ENCODE measurements at regions not wholly inside any gene's neighbourhood (a gene's known extent, or its start where the extent isn't known, plus 50 kb on each side); places are given as distances from the start of the nearest gene placed in this dataset.

- H3K4me2 ChIP-seq = no peak overlapping the region
- H3K79me2 ChIP-seq (ENCODE audit: insufficient read depth) = no peaks in the 10 kb centered on the region
- WGBS (ENCODE audit: low lambda C conversion rate) = 80% methylated on average over 7 of the region's 7 CpGs
- no peak overlapping the region for H2AFZ ChIP-seq (ENCODE audit: low read depth)
- H3K27ac ChIP-seq (ENCODE audit: low read depth in 2 of 2, low read length in 1 of 2) = no peak overlapping the region
- H3K27me3 ChIP-seq (ENCODE audit: insufficient read depth) = no peaks in the 10 kb centered on the region
- H3F3A ChIP-seq (replicated peaks; ENCODE audit: insufficient read depth) = no peaks in the 10 kb centered on the region
- TF ChIP-seq TEAD4 (IDR thresholded peaks at IDR 0.05; ENCODE audit: borderline replicate concordance, insufficient read depth) (no peak), EZH2phosphoT487 (IDR thresholded peaks at IDR 0.05; ENCODE audit: borderline replicate concordance, low read depth) (no peak), NRF1 (IDR thresholded peaks at IDR 0.05; ENCODE audit: low read depth, low read length) (no peak), FOXM1 (IDR thresholded peaks at IDR 0.05; ENCODE audit: low read depth) (no peak), IRF3 (IDR thresholded peaks at IDR 0.05; ENCODE audit: low read depth, low read length) (no peak), FOXJ3 (CRISPR knock-in tag; IDR thresholded peaks at IDR 0.05) (no peak), TCF12 (IDR thresholded peaks at IDR 0.05) (no peak), FOSL2 (IDR thresholded peaks at IDR 0.05; ENCODE audit: borderline replicate concordance, low read depth) (no peak), JUND (IDR thresholded peaks at IDR 0.05) (no peak)
- POLR2A ChIA-PET = no interaction called here
- no peaks in the 10 kb centered on the region for H3K9me3 ChIP-seq
- H4K20me1 ChIP-seq (ENCODE audit: insufficient read depth) = no peaks in the 10 kb centered on the region
- H3K36me3 ChIP-seq (replicated peaks in 1 of 2; ENCODE audit: control insufficient read depth in 1 of 2, insufficient read depth in 2 of 2, low read length in 1 of 2) = no peaks in the 10 kb centered on the region
- CTCF ChIA-PET = no interaction called here
- H3K4me1 ChIP-seq (ENCODE audit: control insufficient read depth in 1 of 2, insufficient read depth in 2 of 2, low read depth in 1 of 2, low read length in 1 of 2) = peaks cover 0 to 12% of the 10 kb centered on the region in 2 experiments; a peak in 1 of 4 replicates
- H3K4me3 ChIP-seq (ENCODE audit: low read depth in 2 of 2, low read length in 1 of 2) = no peak overlapping the region
- no peak for DNase-seq
- H3K9me2 ChIP-seq = no peaks in the 10 kb centered on the region
- no peak overlapping the region for H3K9ac ChIP-seq
Measured at GRCh38 chr5:58153255-58153654, 306.6 kb downstream of the PLK2 start.

- Histone ChIP-seq H3K9ac (no peak overlapping the region), H3F3A (replicated peaks; ENCODE audit: insufficient read depth) (no peaks in the 10 kb centered on the region), H3K4me1 (ENCODE audit: control insufficient read depth in 1 of 2, insufficient read depth in 2 of 2, low read depth in 1 of 2, low read length in 1 of 2) (peaks cover 0 to 4% of the 10 kb centered on the region in 2 experiments; a peak in 1 of 4 replicates), H3K4me2 (no peak overlapping the region), H3K9me2 (no peaks in the 10 kb centered on the region), H2AFZ (ENCODE audit: low read depth) (no peak overlapping the region), H3K4me3 (ENCODE audit: low read depth in 2 of 2, low read length in 1 of 2) (no peak overlapping the region), H3K27ac (ENCODE audit: low read depth in 2 of 2, low read length in 1 of 2) (no peak overlapping the region), H3K9me3 (no peaks in the 10 kb centered on the region), H4K20me1 (ENCODE audit: insufficient read depth) (no peaks in the 10 kb centered on the region), H3K36me3 (replicated peaks in 1 of 2; ENCODE audit: control insufficient read depth in 1 of 2, insufficient read depth in 2 of 2, low read length in 1 of 2) (no peaks in the 10 kb centered on the region), H3K27me3 (ENCODE audit: insufficient read depth) (no peaks in the 10 kb centered on the region), H3K79me2 (ENCODE audit: insufficient read depth) (no peaks in the 10 kb centered on the region)
- no peak for DNase-seq
- 80% methylated on average over 1 of the region's 1 CpG for WGBS (ENCODE audit: low lambda C conversion rate)
- ChIA-PET POLR2A (no interaction called here), CTCF (no interaction called here)
- TF ChIP-seq ELF1 (IDR thresholded peaks at IDR 0.05) (no peak), USF1 (IDR thresholded peaks at IDR 0.05; ENCODE audit: borderline replicate concordance, low read depth) (no peak), GABPA (IDR thresholded peaks at IDR 0.05; ENCODE audit: low read depth) (no peak), IRF3 (IDR thresholded peaks at IDR 0.05; ENCODE audit: low read depth, low read length) (no peak), FOXJ3 (CRISPR knock-in tag; IDR thresholded peaks at IDR 0.05) (no peak), REST (IDR thresholded peaks at IDR 0.05; ENCODE audit: low read depth, low read length) (no peak), SIN3A (IDR thresholded peaks at IDR 0.05; ENCODE audit: borderline replicate concordance, low read depth, low read length) (no peak), CTCF (IDR thresholded peaks at IDR 0.05) (no peak), MEF2A (IDR thresholded peaks at IDR 0.05; ENCODE audit: borderline replicate concordance, low read depth) (no peak), RXRA (IDR thresholded peaks at IDR 0.05; ENCODE audit: borderline replicate concordance, low read depth) (no peak), MXI1 (IDR thresholded peaks at IDR 0.05; ENCODE audit: low read depth, low read length) (no peak), EZH2phosphoT487 (IDR thresholded peaks at IDR 0.05; ENCODE audit: borderline replicate concordance, low read depth) (no peak), NFIC (IDR thresholded peaks at IDR 0.05; ENCODE audit: borderline replicate concordance) (no peak), POLR2AphosphoS5 (IDR thresholded peaks at IDR 0.05; ENCODE audit: low read depth, low read length) (no peak), NRF1 (IDR thresholded peaks at IDR 0.05; ENCODE audit: low read depth, low read length) (no peak)
Measured at GRCh38 chr5:58151414-58151813, 308.5 kb downstream of the PLK2 start.
